HT1080 (cell line): ENCODE measurements at regions not wholly inside any gene's neighbourhood (a gene's known extent, or its start where the extent isn't known, plus 50 kb on each side); places are given as distances from the start of the nearest gene placed in this dataset.

Source experiments
- DNase-seq: peaks from one replicate; pipeline ENCODE4 v3.0.0-alpha.2; 2015; ENCODE audit warnings: low read depth

- no peak for DNase-seq
These were observed 1467.9 kb upstream of the ZEB2 start for GRCh38 chr2:145987793-145988192.

GRCh38 chr2:145985517-145985916 lies 1465.6 kb upstream of the ZEB2 start:
- DNase-seq: no peak

DNA sequence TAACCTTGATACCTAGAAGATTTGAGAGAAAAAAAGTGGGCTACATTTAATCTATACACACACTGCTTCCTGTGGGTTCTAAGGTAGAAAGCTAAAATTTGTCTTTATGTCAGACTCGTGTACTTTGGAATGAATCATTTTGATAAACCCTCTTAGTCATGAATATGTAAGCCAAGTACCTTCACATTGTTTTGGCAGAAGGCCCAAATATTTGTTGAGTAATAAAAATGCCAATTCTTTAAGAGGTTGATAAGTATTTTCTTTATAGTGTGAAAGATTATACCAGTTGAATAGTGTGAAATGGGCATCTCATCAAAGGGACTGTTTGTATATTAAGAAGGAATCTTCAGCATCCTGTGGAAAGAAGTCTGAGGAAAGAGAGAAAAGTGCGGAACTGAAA lies 1464.7 kb upstream of the ZEB2 start:
- peak; percentile 74 for DNase-seq

- DNase-seq: no peak
These were observed 1460.4 kb upstream of the ZEB2 start for GRCh38 chr2:145980318-145980717.

DNA sequence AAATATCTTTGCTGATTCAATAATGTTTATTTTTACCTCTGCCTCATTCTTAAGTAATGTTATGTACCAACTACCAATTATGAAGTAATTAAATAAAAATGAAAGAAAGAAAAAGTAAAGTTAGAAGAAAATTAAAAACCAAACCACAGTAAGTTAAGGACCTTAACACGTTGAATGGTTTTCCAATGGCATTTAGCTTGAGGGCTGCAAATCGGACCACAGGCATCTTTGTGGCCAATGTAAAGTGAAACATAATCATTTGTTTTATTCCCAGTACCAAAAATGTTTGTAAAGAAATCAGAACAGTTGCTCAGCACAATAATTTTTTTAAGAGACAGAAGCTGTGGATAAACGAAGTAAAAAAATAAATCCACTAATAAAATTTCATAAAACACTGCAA lies 1455.5 kb upstream of the ZEB2 start:
- DNase-seq: no peak

GRCh38 chr2:145961846-145962245 lies 1441.9 kb upstream of the ZEB2 start:
- DNase-seq: no peak

DNA sequence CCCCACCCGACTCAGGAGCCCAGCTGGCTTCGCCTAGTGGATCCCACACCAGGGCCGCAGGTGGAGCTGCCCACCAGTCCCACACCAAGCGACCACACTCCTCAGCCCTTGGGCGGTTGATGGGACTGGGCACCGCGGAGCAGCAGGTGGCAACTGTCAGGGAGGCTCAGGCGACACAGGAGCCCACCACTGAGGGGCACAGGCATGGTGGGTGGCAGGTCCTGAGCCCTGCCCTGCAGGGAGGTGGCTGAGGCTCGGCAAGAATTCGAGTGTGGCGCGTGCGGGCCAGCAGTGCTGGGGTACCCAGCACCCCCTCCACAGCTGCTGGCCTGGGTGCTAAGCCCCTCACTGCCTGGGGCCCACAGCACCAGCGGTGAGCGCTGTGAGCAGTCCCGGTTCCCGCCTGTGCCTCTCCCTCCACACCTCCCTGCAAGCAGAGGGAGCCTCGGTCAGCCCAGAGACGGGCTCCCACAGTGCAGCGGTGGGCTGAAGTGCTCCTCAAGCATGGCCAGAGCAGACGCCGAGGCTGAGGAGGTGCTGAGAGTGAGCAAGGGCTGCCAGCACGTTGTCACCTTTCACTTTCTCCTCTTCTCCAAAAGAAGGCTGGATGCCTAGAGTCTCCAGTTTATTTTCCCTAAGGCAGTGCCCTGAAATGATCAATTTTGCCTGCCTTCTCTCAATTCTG lies 1440.7 kb upstream of the ZEB2 start:
- no peak for DNase-seq

- DNase-seq: no peak
These were observed 1438.7 kb upstream of the ZEB2 start for GRCh38 chr2:145958611-145959010.

DNA sequence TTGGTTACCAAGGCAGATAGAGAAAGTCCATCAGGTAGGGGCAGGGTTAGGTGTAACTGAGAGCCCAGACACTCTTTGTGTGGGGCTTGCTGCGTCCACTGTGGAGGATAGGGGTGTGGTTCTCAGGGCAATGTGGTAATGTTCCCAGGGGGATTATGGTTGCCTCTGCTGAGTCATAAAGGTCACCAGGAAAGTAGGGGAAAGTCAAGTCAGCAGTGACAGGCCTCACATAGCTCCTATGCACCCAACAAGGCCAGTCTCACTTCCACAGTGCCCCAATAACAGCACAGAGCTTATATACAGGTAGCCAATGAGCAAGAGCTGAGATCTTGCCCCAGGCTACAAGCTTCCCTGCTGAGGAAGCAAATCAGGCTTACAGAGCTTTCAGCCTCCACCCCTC lies 1438.0 kb upstream of the ZEB2 start:
- DNase-seq: peak; percentile 46

DNA sequence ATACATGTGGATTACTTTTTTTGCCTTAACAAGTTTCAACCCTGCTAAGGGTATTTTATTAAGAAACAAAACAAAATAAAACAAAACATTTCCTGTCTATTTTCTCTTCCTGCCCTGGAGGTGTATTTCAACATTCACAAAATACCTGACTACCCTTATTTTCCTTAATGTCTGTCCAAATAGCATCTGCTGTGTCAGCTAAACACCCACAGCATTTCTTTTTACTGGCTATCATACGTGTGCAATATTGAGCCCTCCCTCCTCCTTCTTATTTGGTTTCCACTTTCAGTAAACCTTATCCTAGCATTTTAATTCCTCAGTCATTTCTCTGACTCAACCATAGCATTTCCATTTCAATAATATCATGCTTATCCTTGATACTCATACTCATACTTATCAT lies 1420.0 kb upstream of the ZEB2 start:
- no peak for DNase-seq

DNA sequence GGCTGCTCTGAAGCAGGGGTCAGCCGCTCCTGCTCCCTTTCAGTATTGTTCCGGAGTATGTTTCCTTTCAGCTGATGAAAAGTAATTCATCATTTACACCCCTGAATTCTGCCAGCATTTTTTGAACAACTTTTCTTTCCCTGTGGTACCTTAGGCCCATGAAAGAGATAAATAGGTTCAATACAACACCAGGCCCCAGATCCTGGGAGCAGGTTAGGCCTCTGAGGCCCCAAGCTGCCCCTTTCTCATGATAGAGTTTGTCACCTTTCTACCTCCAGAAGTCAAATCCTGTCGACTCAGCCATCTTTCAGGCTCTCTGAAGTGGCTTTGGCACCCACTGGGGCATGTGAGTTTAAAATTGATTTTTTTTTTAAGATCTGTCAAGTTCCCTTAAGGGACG lies 1415.1 kb upstream of the ZEB2 start:
- DNase-seq: no peak

- no peak for DNase-seq
These were observed 1412.0 kb upstream of the ZEB2 start for GRCh38 chr2:145931781-145932395.

DNA sequence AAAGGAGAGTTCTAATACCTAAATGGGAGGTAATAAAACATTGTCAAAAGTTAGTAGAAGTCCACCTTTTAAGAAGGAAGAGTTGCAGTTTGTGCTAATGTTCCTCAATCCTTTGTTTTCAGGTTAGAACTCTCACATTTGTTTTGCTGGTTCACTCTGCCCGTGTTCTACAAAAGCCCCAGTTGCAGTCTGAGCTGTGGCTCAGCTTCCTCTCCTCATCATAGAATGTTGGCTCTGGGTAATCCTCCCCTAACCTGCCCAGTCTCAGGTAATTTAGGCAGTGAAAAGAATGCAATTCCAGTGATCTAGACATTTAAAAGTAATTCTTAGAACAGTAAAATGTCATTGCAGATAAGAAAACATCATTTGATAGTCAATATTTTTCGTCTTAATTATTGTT lies 1410.4 kb upstream of the ZEB2 start:
- DNase-seq: no peak

DNA sequence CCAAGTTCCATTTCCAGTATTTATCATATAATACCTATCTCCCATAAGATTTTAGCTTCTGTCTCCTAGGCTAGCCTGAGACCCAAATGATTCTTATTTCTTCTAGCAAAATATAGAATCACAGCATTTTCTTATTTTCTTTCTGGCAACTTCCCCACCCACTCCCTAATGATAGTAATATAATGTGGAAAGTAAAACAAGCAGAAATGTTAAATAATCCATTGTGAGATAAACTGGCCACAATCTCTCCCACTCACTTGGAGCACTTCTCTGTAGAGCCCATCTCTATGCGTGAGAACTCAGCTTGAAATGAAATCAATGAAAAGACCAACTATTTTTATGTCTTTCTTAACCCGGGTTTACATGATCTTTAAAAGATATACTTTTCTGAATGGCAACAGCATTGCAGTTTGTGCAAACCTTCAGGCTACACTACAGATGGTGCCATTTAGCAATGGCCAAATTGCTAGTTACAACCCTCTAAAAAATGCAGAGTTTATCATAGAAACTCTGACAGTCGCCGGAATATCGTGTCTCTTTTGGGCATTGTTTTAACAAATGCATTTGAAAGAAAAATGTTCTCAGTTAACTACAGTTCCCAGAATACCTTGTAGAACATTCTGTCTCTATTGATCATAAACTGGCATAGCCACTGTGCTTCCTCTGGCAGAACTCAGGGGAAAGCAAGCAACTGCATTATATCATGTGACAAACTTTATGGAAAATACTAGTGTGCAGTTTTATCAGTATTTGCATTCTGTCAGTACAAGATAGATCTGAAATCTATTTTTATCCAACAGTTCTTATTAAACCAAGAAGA lies 1407.4 kb upstream of the ZEB2 start:
- DNase-seq: no peak

DNA sequence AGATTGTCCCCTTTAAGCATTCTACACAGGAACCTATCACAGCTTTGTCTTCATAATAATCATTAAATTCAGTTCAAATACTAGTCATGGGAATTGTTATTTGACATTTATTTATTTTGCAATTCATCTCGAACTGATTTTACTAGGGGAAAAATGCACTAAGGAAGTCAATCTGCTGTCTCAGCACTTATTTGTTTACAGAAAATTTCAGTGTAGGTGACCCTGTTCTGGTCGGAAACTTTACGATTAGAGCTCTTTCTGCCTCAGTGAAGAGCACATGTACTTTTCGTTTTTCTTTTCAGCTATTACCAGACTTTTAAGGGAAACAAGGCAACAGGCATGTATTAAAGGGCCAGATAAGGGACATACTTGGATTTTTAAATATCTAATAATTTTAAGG lies 1405.7 kb upstream of the ZEB2 start:
- no peak for DNase-seq

DNA sequence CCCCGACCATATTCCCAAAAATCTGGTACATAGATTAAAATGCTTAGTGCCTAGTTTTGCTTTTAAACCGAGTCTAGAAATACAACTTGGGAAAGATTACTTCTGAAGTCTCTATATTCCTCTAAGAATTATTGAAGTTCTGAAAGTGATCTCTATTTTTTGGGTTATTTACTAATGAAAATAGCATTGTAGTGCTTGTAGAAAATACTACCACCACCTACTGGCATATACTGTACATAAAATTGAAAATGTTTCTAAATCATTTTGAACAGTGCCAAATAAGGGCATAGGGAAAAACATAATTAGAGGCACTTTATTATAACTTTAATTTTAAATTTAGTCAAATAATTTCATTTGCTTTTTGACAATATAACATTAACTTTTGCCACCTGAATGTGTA lies 1399.6 kb upstream of the ZEB2 start:
- DNase-seq: no peak

DNA sequence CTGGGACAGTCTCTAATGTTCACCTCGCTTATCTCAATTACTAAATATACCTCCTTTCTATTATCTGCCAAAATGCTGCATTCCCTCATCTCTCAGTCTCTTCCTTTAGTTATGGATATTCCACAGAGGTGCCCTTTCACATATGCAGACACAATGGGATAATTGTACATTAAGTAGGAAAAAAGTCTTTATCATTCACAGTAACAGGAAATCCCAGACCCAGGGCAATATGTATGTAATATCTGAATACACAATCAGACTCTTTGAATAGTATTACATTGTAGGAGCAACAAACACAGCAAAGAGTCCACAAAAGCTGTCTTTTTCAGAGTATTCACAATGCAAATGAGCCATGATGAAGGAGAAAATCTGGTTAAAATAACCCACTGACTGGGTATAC lies 1399.0 kb upstream of the ZEB2 start:
- no peak for DNase-seq

DNA sequence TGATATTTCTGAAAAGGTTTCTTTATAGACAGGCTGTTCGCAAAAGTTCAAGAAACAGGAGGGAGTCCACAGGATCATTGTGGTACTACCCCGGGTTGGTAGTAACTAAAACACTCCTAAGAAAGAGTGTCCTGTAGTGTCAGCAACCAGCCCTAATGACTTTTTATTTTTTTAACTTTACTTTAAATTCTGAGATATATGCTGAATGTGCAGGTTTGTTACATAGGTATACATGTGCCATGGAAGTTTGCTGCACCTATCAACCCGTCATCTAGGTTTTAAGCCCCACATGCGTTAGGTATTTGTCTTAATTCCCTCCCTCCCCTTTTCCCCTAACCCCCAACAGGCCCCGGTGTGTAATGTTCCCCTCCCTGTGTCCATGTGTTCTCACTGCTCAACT lies 1396.9 kb upstream of the ZEB2 start:
- no peak for DNase-seq

DNA sequence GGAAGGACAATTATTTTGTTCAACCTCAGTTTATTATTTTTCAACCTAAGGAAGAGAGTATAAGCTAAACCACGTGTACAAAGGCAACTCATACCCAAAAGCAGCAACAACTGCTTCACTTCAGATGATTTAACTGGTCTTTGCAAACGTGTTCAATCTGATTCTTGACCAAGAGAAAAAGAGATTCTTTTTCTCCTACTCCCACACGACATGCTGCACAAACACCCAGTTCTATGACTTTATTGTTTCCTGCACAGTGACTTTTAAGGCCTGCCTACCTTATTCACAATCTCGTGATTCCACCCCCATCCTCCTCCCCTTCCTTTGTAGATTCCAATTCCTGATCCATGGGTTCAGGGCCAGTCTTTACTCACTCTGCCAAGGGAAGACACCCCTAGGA lies 1394.8 kb upstream of the ZEB2 start:
- DNase-seq: peak; percentile 2

DNA sequence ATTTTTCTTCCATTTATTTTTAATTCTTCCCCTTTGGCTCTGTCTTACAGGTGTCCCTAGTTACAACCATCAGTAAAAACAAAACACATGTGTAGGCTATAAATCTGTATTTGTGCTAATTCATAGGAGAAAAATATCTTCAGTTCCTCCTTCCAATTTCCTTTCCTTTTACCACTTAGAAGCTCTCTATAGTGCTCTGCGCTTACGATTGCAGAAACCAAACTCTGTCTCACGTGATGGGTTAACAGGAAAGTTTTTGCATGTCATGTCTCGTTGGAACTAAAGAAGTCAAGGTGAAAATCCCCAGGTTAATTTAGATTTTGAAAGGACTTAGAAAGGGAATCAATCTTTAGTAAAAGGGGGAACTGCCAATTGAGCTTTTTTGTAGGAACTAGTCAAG lies 1390.5 kb upstream of the ZEB2 start:
- DNase-seq: no peak

GRCh38 chr2:145909766-145910165 lies 1389.8 kb upstream of the ZEB2 start:
- no peak for DNase-seq

DNA sequence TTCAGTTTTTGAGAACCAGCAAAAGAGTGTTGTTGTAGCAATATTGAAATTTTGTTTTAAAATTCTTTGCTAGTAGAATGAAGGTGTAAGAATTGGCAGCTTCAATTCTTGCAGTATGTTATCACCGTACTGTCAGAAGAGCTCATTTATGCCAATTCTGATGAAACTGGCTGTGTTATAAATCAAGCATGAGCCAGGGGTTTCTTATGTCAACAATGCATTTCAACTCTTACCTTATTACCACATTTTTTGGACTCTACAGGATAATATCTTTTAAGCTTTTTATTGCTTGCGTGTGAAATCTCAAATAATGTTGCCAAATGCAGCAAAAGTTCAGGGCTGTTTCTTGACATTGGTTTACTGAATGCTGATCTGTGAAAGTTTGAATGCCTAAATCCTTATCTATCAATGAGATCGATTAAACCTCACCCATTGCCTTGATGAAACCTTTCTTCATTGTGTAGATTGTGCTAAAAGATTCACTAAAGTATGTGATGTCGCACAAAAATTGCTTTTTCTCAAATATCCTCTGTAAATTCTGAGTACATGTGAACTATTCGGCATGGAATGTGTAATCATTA lies 1389.3 kb upstream of the ZEB2 start:
- no peak for DNase-seq
